DOHH2 (cell line): ENCODE measurements at regions not wholly inside any gene's neighbourhood (a gene's known extent, or its start where the extent isn't known, plus 50 kb on each side); places are given as distances from the start of the nearest gene placed in this dataset.

Source experiments
- H3F3A ChIP-seq: fragments of 200-600 bp; sonication (generic), shearing (Covaris generic); 2 replicates; pipeline ENCODE4 v1.6.0; 2016; ENCODE audit warnings: antibody characterized with exemption, mild to moderate bottlenecking; ENCODE audit not compliant: control insufficient read depth, insufficient read depth
- H3K27ac ChIP-seq: fragments of 200-600 bp; sonication (generic); 2 replicates; pipeline ENCODE4 v1.5.1; 2014; ENCODE audit warnings: low read depth, mild to moderate bottlenecking, low read length, moderate library complexity
- H3K27me3 ChIP-seq: fragments of 200-600 bp; sonication (generic); 2 replicates; pipeline ENCODE4 v1.6.1; 2014; ENCODE audit warnings: mild to moderate bottlenecking, low read length, mixed read lengths; ENCODE audit not compliant: control insufficient read depth
- H3K36me3 ChIP-seq: fragments of 200-600 bp; sonication (generic); 2 replicates; pipeline ENCODE4 v1.6.1; 2014; ENCODE audit warnings: mild to moderate bottlenecking, low read length, moderate library complexity, mixed read lengths; ENCODE audit not compliant: control insufficient read depth
- H3K4me1 ChIP-seq: fragments of 200-600 bp; sonication (generic); 2 replicates; pipeline ENCODE4 v1.6.1; 2014; ENCODE audit warnings: mild to moderate bottlenecking, low read length, mixed read lengths; ENCODE audit not compliant: control insufficient read depth
- H3K4me2 ChIP-seq: fragments of 200-600 bp; sonication (generic); 2 replicates; pipeline ENCODE4 v1.6.0; 2014; ENCODE audit warnings: mild to moderate bottlenecking, low read length, moderate library complexity
- H3K4me3 ChIP-seq: fragments of 200-600 bp; sonication (generic); 2 replicates; pipeline ENCODE4 v1.5.1; 2014; ENCODE audit warnings: mild to moderate bottlenecking, low read length, mixed read lengths
- H3K79me2 ChIP-seq: fragments of 200-600 bp; sonication (generic); 2 replicates; pipeline ENCODE4 v1.6.1; 2014; ENCODE audit warnings: mild to moderate bottlenecking, low read length, mixed read lengths; ENCODE audit not compliant: control insufficient read depth
- H3K9me2 ChIP-seq: fragments of 200-600 bp; sonication (generic); replicated peaks from 2 replicates; pipeline ENCODE4 v1.6.1; 2014; ENCODE audit warnings: mild to moderate bottlenecking, low read length, mixed read lengths; ENCODE audit not compliant: control insufficient read depth
- H3K9me3 ChIP-seq: fragments of 200-600 bp; sonication (generic); 2 replicates; pipeline ENCODE4 v1.6.1; 2014; ENCODE audit warnings: antibody characterized with exemption, low read length, mixed read lengths; ENCODE audit not compliant: control insufficient read depth, insufficient read depth
- H4K20me1 ChIP-seq: fragments of 200-600 bp; sonication (generic); 2 replicates; pipeline ENCODE4 v1.6.0; 2014; ENCODE audit warnings: low read depth, mild to moderate bottlenecking, antibody characterized with exemption, low read length, moderate library complexity; ENCODE audit not compliant: control insufficient read depth, insufficient read depth
- EZH2phosphoT487 ChIP-seq: fragments of 200-600 bp; sonication (generic); IDR thresholded peaks from 2 replicates; pipeline ENCODE4 v1.6.1; 2017; ENCODE audit warnings: borderline replicate concordance, mild to moderate bottlenecking, antibody characterized with exemption, low read length, moderate library complexity, mixed read lengths
- TF ChIP-seq, protein P1 (sequence below): fragments of 200-600 bp; sonication (generic); IDR thresholded peaks from one replicate; pipeline ENCODE4 v1.5.1; 2014; ENCODE audit warnings: antibody characterized with exemption, mild to moderate bottlenecking, low read depth, low read length; ENCODE audit not compliant: poor library complexity, severe bottlenecking

- TF ChIP-seq, protein P1, sequence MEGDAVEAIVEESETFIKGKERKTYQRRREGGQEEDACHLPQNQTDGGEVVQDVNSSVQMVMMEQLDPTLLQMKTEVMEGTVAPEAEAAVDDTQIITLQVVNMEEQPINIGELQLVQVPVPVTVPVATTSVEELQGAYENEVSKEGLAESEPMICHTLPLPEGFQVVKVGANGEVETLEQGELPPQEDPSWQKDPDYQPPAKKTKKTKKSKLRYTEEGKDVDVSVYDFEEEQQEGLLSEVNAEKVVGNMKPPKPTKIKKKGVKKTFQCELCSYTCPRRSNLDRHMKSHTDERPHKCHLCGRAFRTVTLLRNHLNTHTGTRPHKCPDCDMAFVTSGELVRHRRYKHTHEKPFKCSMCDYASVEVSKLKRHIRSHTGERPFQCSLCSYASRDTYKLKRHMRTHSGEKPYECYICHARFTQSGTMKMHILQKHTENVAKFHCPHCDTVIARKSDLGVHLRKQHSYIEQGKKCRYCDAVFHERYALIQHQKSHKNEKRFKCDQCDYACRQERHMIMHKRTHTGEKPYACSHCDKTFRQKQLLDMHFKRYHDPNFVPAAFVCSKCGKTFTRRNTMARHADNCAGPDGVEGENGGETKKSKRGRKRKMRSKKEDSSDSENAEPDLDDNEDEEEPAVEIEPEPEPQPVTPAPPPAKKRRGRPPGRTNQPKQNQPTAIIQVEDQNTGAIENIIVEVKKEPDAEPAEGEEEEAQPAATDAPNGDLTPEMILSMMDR: no peak
- TF ChIP-seq EZH2phosphoT487: no peak
- Histone ChIP-seq H3K27me3 (no peaks in the 10 kb centered on the region), H3K9me3 (no peaks in the 10 kb centered on the region), H3K9me2 (no peaks in the 10 kb centered on the region), H3K4me1 (no peaks in the 10 kb centered on the region), H3K4me2 (no peak overlapping the region), H3K79me2 (no peaks in the 10 kb centered on the region), H4K20me1 (no peaks in the 10 kb centered on the region), H3F3A (no peaks in the 10 kb centered on the region), H3K36me3 (no peaks in the 10 kb centered on the region), H3K4me3 (no peak overlapping the region), H3K27ac (no peak overlapping the region)
These were observed 66.2 kb upstream of the S1PR1 start for GRCh38 chr1:101170506-101171050.

DNA sequence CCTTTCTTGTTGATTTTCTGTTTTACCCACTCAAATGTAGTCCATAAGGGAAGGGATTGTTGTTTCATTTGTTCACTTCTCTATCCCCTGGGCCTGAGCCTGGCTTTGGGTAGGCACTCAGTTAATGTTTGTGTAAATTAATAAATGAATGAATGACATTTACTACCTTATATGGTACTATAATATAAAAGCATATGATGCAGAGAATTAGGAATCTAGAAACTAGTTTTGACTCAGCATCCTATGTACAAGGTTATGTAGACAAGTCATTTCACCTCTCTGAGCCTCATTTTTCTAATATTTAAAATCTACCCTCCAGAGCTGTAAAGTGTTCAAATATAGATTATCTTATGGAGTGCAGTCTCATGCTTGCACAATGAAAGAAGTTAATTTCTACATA lies 68.9 kb upstream of the S1PR1 start:
- H3K4me3 ChIP-seq: no peak overlapping the region
- TF ChIP-seq, protein P1: no peak
- TF ChIP-seq EZH2phosphoT487: no peak
- H4K20me1 ChIP-seq: no peaks in the 10 kb centered on the region
- no peaks in the 10 kb centered on the region for H3K4me1 ChIP-seq
- no peaks in the 10 kb centered on the region for H3K79me2 ChIP-seq
- no peaks in the 10 kb centered on the region for H3K27me3 ChIP-seq
- no peaks in the 10 kb centered on the region for H3K9me2 ChIP-seq
- H3K9me3 ChIP-seq: no peaks in the 10 kb centered on the region
- no peak overlapping the region for H3K27ac ChIP-seq
- H3K36me3 ChIP-seq: no peaks in the 10 kb centered on the region
- H3K4me2 ChIP-seq: no peak overlapping the region
- H3F3A ChIP-seq: no peaks in the 10 kb centered on the region

DNA sequence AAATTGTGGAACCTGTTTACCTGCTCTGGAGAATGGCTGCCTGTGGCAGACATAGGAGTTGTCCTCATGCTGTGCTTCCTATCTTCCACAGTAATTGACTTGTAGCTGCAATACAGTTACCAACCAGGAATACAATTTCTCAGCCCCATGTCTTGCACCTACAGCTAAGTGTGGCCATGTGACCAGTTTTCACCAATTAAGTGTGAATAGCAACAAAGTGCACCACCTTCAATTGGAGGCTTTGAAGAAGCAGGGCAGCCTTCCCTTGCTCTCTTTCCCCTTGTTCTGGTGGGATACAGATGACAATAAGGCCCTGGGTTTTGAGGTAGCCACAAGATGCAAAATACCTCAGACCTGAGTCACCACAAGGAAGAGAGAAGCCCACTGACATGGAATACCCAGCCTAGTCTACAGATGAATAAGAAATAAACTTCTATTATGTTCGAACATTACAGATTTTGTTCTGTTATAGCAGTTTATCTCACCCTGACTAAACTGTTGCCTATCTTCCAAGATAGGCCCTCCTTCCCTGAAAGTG lies 70.2 kb upstream of the S1PR1 start:
- H3K27ac ChIP-seq: no peak overlapping the region
- no peaks in the 10 kb centered on the region for H3K27me3 ChIP-seq
- H3K79me2 ChIP-seq: no peaks in the 10 kb centered on the region
- H3K9me2 ChIP-seq: no peaks in the 10 kb centered on the region
- TF ChIP-seq, protein P1: no peak
- TF ChIP-seq EZH2phosphoT487: no peak
- no peaks in the 10 kb centered on the region for H3F3A ChIP-seq
- H3K4me1 ChIP-seq: no peaks in the 10 kb centered on the region
- H3K9me3 ChIP-seq: no peaks in the 10 kb centered on the region
- no peak overlapping the region for H3K4me3 ChIP-seq
- H4K20me1 ChIP-seq: no peaks in the 10 kb centered on the region
- no peak overlapping the region for H3K4me2 ChIP-seq
- no peaks in the 10 kb centered on the region for H3K36me3 ChIP-seq
